HG03066 (cell line): ENCODE measurements at regions not wholly inside any gene's neighbourhood (a gene's known extent, or its start where the extent isn't known, plus 50 kb on each side); places are given as distances from the start of the nearest gene placed in this dataset.
"Not testable (repeated sequence)": the region's sequence is repeated elsewhere in the genome, so short reads cannot be mapped to it uniquely, and the experiment has no call there.

Experiments
- ATAC-seq: cut with Tn5 transposase; IDR thresholded peaks from one replicate; pipeline ENCODE4 v1.9.1; 2021; ENCODE audit warnings: low read depth; ENCODE audit not compliant: unreplicated experiment

DNA sequence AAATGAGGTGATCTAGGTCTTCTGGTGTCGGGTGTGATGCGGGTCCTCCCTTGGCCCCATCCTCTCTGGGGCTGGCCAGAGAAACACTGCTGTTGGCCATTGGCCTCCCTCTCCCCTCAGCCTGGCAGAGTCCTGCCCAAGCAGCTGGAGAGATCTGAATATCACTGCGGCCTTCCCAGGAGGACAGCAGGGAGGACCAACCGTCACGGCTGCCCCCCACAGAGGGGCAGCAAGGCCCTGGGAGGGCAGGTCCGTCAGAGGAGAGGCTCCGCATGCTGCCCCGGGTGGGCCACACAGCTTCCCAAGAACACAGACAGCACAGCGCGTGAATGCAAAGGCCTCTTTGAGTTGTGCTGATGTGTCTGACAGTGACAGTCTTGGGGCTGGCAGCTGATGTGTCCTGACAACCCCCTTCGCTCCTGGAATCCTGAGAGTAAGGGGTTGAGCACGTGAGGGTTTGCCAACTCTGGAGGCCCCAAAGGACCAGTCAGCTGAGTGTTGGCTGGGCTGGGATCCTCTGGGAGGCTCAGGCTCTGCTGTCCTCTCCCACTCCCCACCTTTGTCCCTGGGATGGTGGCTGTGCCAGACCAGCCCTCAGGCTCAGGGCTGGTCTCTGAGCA lies 132.5 kb upstream of the UNC5B start:
- no peak for ATAC-seq

DNA sequence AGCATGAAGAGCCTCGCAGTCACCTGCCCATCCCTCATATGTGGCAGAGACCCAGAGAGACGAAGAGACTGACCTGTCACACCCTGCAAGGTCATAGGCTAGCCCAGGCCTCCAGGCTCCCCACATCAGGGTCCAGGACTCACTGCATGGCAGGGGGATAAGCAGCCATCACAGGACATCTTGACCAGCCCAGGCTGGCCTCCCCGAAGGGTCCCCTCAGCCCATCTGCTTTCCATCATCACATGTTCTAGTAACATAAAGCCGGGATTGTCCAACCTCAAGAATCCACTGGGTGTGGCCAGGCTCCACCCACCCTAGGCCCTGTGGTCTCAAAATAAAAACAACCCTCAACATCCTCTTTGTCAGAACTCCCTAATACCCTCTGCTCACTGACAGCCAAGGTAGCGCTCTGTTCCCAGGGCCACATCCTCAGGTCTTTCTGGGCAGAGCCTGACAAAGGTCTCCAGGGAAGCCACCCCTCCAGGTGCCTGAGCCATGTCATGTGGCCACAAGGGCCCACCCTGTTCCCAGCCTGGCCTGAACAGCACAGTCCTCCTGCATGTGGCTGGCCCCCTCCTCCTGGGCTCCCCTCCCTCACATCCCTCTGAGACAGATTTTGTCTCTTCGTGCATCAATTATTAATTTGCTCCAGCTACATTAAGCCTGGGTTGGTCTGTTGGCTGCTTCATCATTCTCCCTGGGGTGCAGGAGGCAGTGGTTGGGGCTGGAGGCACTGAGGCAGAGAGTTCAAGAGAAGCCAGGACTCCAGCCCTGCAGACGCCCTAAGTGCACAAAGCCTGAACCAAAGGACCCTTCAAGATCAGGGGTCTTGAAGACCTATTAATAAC lies 131.8 kb upstream of the UNC5B start:
- ATAC-seq = no peak

DNA sequence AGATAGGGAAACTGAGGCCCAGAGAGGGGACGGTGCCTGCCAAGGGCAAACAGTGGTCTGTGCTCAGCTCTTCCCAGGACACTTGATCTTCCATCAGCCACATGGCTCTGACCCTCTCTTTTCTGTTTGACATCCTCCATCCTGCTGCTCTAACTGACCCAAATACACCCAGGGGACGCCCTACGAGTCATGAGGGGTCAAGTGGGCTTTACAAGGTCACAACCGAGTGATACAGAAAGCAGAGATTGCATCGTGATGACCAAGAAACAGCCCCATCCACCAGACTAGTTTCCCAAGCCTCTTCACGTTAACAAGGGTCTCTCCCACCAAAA lies 131.2 kb upstream of the UNC5B start:
- no peak for ATAC-seq

DNA sequence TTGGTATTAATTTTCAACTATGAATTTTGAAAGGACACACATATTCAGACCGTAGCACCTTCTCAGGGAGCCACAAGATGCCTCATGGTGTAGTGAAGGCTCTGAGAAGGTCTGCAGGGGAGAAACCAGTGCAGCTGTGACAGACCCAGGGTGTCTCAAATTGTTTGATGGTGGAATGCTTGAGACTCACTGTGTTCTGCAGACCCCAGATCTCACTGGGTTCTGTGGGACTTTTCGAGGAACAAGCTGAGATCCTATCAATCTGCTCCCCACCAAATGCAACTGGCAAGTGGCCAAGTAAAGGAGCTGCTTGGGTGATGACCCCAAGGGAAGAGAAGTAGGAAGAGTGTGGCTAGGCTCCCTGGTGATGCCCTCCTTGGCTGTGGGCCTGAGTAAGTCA lies 130.5 kb upstream of the UNC5B start:
- ATAC-seq = no peak

DNA sequence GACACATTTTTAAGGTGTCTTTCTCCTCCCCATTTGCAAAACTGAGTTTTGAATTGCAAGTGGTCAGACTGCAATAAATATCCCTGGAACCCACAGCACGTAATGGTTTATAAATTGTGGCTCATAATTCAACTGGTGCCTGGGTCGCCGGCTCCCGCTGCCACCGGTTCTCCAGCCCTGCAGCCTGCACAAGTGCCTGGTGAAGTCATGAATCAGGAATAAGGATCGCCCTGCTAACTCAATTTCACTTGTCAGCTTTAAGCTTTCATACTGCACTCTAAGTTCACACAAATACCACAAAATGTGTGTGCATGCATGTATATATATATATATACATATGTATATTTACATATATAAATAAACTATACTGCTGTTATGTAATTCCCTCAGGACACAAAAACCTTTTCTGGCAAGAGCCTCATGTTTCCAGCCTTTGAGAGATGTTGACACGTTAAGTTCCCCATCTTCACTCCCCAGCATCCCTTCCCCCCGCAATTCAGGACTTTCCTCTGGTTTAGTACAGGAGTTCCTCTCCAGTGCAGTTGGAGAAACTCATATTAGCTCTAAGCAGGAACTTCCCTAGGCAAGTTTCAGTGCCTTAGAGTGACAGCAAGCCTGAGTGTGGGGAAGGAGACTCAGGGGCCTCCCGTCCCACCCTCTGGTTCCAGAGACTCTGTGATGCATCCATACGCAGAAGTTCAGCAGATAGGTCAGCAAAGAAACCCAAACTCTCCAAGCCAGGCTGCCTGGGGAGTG lies 129.2 kb upstream of the UNC5B start:
- ATAC-seq = no peak

DNA sequence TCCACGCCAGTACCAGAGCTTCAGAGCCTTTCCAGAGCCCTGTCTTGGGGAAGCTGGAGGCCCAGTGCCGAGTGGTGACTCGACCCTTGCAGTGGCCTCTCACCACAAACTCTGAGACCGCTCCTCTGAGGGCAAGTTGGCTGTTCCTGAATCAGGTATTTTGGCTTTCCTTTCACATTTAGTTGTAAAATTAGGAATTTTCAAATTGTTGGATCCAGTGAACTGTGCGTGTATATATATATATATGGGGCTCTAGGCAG lies 128.7 kb upstream of the UNC5B start:
- ATAC-seq = no peak

DNA sequence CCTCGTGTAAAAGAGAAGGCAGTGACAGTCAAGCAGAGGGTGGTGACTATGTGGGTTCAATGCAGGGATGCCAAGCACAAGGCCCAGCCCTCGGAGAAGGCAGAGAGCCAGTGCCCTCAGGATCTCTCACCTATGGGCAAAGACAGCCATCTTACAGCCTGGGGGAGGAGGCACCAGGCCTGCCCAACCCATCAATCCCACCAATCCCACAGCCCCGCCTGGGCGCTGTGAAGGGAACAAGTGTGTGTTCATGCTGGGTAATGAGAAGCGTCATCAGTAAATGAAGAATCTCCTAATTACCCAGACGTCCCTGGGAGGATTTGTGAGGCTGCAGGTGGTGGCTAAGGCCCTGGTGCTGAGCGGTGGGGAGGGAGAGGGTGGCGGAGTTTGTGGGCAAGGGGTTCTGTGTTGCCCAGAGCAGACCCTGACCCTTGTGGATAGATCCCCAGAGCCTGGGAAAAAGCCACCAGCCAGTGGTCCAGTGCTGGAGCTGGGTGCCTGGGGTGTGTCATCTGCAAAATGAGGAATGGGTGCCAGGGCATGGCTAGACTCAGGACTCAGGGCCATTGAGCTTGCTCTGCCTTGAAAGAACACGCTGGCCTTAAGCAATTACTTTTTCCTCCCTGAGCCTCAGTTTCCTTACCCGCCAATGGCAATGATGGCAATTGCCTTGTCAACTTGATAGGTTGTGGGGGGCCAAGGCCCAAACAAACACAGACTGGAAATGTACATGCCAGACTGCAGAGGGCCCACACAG lies 128.1 kb upstream of the UNC5B start:
- no peak for ATAC-seq

DNA sequence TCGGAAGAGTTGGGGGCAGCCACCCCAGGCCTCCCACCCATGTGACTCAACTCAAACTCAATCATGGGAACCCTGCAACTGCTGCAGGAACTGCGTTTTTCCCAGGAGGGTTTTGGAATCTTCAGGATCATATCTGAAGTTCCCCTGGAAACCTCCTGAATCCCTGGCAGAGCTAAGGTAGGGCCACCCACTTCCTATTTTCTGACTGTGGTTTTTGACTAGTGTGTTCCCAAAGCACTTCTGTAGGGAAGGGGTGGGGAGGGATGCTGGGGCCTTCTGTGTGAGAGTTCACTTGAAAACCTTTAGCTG lies 127.6 kb upstream of the UNC5B start:
- ATAC-seq = no peak

DNA sequence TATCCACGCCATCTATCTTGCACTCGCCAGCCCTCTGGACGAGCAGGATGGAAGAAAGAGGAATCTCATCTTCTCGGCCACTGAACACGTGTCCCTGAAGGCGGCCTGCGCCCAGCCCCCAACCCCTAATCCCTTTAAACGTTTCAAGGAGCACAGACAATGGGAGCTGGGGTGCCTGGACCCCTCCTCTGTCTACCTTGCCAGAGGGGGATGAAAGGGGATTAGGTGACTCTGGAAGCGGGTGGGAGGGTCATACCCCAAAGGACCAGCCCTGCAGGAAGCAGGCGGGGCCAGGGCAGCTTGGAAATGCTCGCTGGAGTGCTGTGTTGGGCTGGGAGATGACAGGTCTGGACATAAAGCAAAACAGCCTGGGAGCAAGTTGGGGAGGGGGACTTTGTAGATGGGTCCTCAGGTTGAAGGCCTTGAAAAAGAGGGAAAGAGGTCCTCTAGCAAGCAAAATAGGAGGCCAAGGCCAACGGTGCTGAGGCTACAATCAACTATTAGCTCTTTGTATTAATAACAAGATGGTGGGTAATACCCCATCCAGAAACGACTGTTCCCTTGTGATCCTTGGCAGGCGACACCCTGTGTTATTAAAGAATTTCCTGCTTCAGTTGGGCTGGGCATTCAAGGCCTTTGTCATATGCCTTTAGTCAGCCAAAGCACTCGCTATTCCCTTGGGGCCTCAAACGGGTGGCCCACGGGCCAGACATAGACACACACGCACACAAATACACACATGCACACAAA lies 126.5 kb upstream of the UNC5B start:
- no peak for ATAC-seq

DNA sequence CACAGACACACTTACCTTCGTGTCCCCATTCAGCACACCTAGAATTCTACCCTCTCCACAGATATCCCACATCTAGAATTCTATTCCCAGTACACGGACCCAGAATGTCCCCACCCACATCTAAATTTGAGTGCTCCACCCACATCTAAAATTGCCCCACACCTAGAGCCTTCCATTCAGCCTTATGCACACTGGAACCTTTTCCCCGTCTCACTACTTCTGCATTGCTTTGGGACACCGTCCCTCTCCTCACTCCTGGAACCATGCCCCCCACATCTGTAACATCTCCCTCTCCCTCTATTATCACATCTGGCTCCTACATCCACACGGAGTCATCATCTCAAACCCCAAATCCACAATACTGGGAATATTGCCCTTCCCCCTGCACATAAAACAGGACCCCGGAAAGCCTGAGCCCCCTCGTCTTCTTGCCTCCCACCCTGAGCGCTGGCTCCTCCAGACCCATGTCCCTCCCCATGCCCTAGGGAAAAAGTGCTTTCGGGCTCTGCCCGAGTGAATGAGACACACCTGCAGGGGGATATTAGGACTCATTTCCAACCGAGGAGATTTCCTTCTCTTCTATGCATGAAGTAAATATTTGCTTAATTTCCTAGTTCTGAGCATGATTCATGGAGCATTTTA lies 125.8 kb upstream of the UNC5B start:
- no peak for ATAC-seq

DNA sequence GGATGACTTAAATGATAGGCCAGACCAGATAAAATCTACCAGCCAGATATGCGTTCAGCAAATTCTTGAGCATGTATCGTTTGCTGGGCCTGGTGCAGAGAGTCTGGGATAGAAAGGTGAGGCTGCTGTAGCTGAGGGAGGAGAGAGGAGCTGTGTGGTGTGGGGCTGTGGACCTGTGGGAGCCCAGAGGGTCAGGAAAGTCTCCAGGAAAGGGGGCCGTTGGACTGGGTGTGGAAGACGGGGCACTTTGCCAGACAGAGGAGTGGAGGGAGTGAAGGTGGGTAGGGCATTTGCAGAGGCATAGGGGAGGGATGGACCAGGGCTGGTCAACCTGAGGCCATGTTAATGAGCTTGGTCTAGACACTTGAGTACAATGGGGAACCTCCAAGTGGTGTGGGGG lies 124.7 kb upstream of the UNC5B start:
- ATAC-seq = no peak

DNA sequence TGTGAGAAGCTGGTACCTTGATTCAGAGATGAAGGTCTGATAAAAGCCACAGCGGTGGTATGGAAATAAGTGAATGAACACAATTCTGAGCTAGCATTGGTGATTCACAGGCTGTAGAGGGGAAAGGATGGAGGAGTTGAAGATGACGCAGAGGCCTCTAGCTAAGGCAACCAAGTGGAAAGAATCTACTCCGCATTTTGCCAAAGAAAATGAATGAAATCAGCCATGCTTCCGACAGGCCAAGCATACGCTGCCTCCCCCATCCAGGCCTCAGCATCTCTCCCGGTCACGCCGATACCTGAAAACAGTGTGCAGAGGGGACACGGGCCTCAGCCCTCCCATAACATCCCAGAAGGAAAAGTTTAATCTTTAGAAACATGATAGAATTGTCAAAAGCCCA lies 124.3 kb upstream of the UNC5B start:
- no peak for ATAC-seq

DNA sequence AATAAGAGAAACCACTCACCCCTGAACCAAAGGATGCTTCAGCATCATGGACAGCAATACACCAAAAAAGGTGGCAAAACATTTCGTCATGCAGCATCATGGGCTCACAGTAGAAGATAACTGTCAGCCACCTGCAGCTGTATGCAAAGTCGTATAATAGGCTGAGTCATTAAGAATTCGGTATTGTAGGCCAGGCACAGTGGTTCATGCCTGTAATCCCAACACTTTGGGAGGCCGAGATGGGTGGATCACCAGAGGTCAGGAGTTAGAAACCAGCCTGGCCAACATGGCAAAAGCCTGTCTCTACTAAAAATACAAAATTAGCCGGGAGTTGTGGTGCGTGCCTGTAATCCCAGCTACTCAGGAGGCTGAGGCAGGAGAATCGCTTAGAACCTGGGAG lies 123.8 kb upstream of the UNC5B start:
- not testable (repeated sequence) for ATAC-seq

DNA sequence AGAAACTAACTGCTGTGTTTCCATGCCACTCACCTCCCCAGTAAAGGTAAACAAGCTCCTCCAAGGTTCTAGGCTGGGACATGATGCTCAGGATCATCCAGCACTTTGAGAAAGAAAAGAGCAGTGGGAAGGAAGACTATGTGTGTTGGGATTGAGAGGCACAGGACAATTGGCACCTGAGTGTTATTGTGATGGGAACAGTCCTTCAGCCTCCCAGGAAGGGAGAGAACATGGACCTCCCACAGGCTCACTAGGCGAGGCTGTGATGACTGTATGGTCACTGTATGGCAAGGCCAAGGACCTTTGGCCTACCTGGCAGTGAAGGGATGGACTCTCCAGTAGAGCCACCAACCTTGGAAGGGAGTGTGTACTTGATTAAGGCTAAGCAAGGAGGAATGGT lies 123.2 kb upstream of the UNC5B start:
- ATAC-seq = no peak

DNA sequence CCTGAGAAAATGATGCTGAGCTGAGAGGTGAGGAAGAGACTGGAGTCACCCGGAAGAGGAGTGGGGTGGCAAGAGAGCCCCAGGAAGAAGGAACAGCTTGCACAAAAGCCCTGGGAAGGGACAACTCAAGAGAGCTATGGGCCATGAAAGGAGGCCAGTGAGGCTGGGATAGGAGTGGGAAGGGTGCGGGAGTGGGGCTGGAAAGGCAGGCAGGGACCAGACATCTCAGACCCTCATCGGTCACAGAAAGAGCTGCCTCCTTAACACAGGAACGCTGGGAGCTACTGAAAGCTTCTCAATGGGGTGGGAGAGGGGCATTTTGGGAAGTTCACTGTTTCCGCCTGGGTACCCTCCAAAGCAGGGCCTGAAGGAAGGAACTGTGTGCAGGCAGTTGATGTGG lies 122.0 kb upstream of the UNC5B start:
- ATAC-seq = no peak

DNA sequence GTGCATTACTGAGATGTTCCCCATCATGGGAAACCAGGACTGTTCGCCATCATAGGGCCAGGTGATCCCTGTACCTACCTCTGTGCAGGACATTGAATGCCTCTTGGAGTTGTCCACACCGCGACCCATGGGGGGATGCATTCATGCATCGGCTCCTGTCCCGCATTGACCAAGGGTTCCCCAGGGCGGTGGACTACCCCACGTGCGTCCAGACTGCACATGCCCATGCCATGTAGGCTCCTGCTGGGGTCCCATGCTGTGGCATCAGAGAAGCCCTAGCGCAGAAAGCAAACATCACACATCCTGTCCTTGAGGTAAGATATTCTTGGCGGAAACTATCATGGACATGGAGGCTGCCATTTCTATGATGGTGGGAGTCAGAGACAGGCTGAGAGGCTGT lies 121.6 kb upstream of the UNC5B start:
- ATAC-seq = no peak

DNA sequence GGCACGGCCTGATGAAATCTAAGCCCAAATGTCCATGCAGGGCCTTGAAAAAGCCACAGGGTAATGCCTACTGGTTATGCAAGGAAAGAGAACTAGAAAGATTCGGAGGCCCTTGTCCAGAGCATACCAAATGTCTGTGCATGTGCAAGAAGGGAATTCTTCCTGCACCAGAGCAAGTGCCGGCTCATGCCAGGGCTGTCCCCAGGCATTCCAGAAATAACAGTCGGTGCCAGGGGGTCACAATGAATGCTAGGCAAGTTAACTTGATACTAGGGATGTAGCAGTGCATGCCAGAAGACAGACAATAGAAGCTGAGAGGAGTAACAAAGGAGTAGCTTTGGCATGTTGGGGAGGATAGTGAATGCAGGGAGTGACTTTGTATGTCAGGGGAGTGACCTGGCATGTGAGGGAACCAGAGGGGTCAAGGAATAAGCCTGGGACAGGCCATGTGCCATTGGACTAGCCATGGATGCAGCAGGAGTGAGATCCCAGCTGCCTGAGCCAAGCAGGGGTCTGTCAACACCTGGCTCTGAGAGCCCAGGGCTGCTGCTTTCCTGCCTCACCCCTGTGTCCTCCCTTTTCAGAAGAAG lies 119.5 kb upstream of the UNC5B start:
- ATAC-seq = no peak

DNA sequence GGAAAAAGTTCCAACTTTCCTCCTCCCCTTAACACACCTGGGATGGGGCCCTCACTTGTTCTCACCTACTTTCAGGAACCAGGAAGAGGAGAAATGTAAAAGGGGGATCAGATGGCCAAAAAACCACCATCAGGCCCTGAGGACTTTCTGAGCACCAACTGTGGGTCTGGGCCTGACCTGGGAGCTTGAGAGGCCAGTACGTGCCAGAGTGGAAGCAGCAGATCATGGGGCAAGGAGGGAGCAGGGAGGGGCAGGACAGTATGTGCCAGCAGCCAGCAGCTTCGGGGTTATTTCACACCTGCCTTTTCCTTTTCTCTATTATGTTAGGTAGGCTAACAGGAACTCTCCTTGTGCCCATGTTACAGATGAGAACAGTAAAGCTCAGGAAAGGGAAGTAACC lies 118.8 kb upstream of the UNC5B start:
- ATAC-seq = no peak

DNA sequence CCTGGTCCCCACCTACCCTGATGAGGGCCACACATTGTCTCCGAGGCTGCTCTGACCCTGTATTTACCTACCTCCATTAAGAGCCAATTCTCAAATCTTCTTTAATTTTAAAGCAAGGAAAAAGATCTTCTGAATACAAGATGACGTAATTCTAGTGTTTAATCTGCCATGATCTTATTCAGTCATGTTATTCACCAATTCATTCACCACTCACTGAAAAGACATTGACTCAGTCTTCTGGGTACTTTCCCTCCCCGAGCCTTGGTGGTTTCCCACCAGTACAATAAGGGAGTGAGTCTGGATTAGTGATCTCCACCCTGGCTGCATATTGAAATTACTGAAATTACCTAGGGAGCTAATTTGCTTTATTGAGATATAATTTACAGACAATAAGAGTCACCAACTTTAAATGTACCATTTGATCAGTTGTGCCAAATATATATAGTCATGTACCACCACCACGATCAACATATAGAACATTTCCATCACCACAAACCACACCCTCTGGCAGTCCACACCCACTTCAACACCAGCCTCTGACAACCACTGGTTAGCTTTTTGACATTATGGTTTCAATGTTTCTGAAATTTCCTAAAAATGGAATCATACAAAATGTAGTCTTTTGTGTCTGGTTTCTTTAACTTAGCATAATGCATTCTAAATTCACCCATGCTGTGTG lies 117.5 kb upstream of the UNC5B start:
- ATAC-seq = no peak
